HepG2 (cell line): ENCODE measurements at regions not wholly inside any gene's neighbourhood (a gene's known extent, or its start where the extent isn't known, plus 50 kb on each side); places are given as distances from the start of the nearest gene placed in this dataset.

Source experiments
- ATAC-seq: fragments of 200-7000 bp; cut with Tn5 transposase; 3 replicates; pipeline ENCODE4 v1.9.1; 2020; ENCODE audit warnings: mild to moderate bottlenecking, moderate library complexity
- BruUV-seq: library from RNA; stranded (reverse); fragments of 400-500 nt; replicated peaks from 2 replicates; lab custom pipeline; 2021; lab: Mats Ljungman, UMichigan
- CTCF ChIA-PET: fragments of 300-600 bp; formaldehyde crosslinking; extraction: SDS; loops from one replicate; lab custom pipeline; 2021; ENCODE audit warnings: low total read pairs, inconsistent platforms, low intra/inter-chr PET ratio; lab: Yijun Ruan, JAX
- POLR2A ChIA-PET: fragments of 350-600 bp; sonication (Branson Sonifier 250); formaldehyde crosslinking; loops from one replicate; lab custom pipeline; 2020; ENCODE audit warnings: antibody characterized with exemption, inconsistent platforms; lab: Yijun Ruan, JAX
- DNase-seq: peaks from one replicate; pipeline ENCODE4 v3.0.0-alpha.2; 2015; ENCODE audit warnings: low spot score
- FAIRE-seq: peaks from 3 replicates; lab custom pipeline; 2011; peaks lifted over from hg19 to GRCh38; lab: Jason Lieb, UNC
- H2AFZ ChIP-seq: one replicate; pipeline ENCODE4 v1.6.1; 2011; ENCODE audit warnings: low read length, inconsistent platforms
- H3K27ac ChIP-seq: fragments of 300-600 bp; 3 replicates; pipeline ENCODE4 v1.8.0; 2011; ENCODE audit warnings: mixed run types, mild to moderate bottlenecking, mixed read lengths, low read length, inconsistent platforms; ENCODE audit not compliant: insufficient read depth; ENCODE audit errors: extremely low read length
- H3K27me3 ChIP-seq, 2 experiments: fragments of 200-600 bp in 1 of 2; 2 replicates in 1 of 2; 3 replicates in 1 of 2; pipeline versions ENCODE4 v1.6.0 to v1.8.0; 2011; ENCODE audit warnings: low read length in 2 of 2, mild to moderate bottlenecking in 2 of 2, moderate library complexity in 2 of 2, inconsistent platforms in 1 of 2; ENCODE audit not compliant: insufficient read depth in 2 of 2, control insufficient read depth in 1 of 2
- H3K36me3 ChIP-seq, 2 experiments: fragments of 200-600 bp in 1 of 2; replicated peaks in 1 of 2; 2 replicates in 1 of 2; 3 replicates in 1 of 2; pipeline versions ENCODE4 v1.5.1 to v1.8.0; 2011; ENCODE audit warnings: low read length in 2 of 2, inconsistent platforms in 1 of 2; ENCODE audit not compliant: insufficient read depth in 2 of 2, control insufficient read depth in 1 of 2
- H3K4me1 ChIP-seq: 2 replicates; pipeline ENCODE4 v1.5.1; 2012; ENCODE audit warnings: low read length, inconsistent platforms; ENCODE audit not compliant: insufficient read depth
- H3K4me2 ChIP-seq: 2 replicates; pipeline ENCODE4 v1.6.0; 2011; ENCODE audit warnings: low read depth, low read length, inconsistent platforms
- H3K4me3 ChIP-seq, 3 experiments: fragments of 200-600 bp in 1 of 3; sonication (generic), shearing (Covaris generic) in 1 of 3; replicated peaks in 1 of 3; 2 replicates each; pipeline ENCODE4 v1.5.1; 2011 to 2016; ENCODE audit warnings: low read length in 3 of 3, inconsistent platforms in 2 of 3, low read depth in 2 of 3, mild to moderate bottlenecking in 2 of 3, control low read depth in 1 of 3, mixed read lengths in 1 of 3; ENCODE audit not compliant: insufficient read depth in 1 of 3
- H3K79me2 ChIP-seq: one replicate; pipeline ENCODE4 v1.6.1; 2011; ENCODE audit warnings: low read length, inconsistent platforms; ENCODE audit not compliant: insufficient read depth
- H3K9ac ChIP-seq: 2 replicates; pipeline ENCODE4 v1.6.0; 2011; ENCODE audit warnings: mild to moderate bottlenecking, low read depth, low read length, inconsistent platforms; ENCODE audit not compliant: insufficient read depth
- H3K9me3 ChIP-seq: 2 replicates; pipeline ENCODE4 v1.5.1; 2012; ENCODE audit warnings: mild to moderate bottlenecking, low read length
- H4K20me1 ChIP-seq: 2 replicates; pipeline ENCODE4 v1.6.0; 2011; ENCODE audit warnings: inconsistent platforms, mild to moderate bottlenecking, low read length, moderate library complexity; ENCODE audit not compliant: insufficient read depth
- BRD4 ChIP-seq: sonication (generic); formaldehyde crosslinking; IDR thresholded peaks from 2 replicates; pipeline ENCODE4 v1.4.0; 2020; ENCODE audit warnings: missing genetic modification reagents
- CHD2 ChIP-seq: IDR thresholded peaks from 2 replicates; pipeline ENCODE4 v1.6.1; 2011; ENCODE audit warnings: low read depth, low read length, improper control_type of control experiment
- HMGXB4 ChIP-seq, 2 experiments: sonication (generic) in 1 of 2; formaldehyde crosslinking in 1 of 2; IDR thresholded peaks; 2 replicates each; pipeline versions ENCODE4 v1.4.0 to v1.6.1; 2018 to 2020; ENCODE audit warnings: missing genetic modification reagents in 2 of 2, borderline replicate concordance in 1 of 2, low read depth in 1 of 2, mild to moderate bottlenecking in 1 of 2, missing biosample characterization in 1 of 2
- MED1 ChIP-seq: sonication (generic); formaldehyde crosslinking; IDR thresholded peaks from 2 replicates; pipeline ENCODE4 v1.4.0; 2020; ENCODE audit warnings: missing genetic modification reagents
- MTERF4 ChIP-seq: sonication (generic); formaldehyde crosslinking; IDR thresholded peaks from 2 replicates; pipeline ENCODE4 v1.8.0; 2023; ENCODE audit warnings: mild to moderate bottlenecking, missing genetic modification reagents
- NFRKB ChIP-seq: fragments of 450-650 bp; IDR thresholded peaks from 2 replicates; pipeline ENCODE4 v1.6.1; 2017
- UBTF ChIP-seq: sonication (generic); formaldehyde crosslinking; IDR thresholded peaks from 2 replicates; pipeline ENCODE4 v1.4.0; 2020; ENCODE audit warnings: mild to moderate bottlenecking, missing genetic modification reagents
- ZNF17 ChIP-seq: sonication (generic); formaldehyde crosslinking; IDR thresholded peaks from 2 replicates; pipeline ENCODE4 v1.5.0; 2020; ENCODE audit warnings: mild to moderate bottlenecking, missing genetic modification reagents
- ZNF512B ChIP-seq: sonication (generic); formaldehyde crosslinking; IDR thresholded peaks from 2 replicates; pipeline ENCODE4 v1.5.1; 2020; ENCODE audit warnings: missing genetic modification reagents, mild to moderate bottlenecking, borderline replicate concordance
- ZNF644 ChIP-seq: IDR thresholded peaks from 2 replicates; pipeline ENCODE4 v1.6.1; 2016; ENCODE audit warnings: low read depth
- WGBS: methylation state at CpG from one replicate; pipeline ENCODE4 v1.1.6; 2017; ENCODE audit warnings: low lambda C conversion rate; 5-methylcytosine and 5-hydroxymethylcytosine counted together
- in situ Hi-C: cut with HindIII; loops from 2 replicates; pipeline ENCODE4 v1.10.0; 2017; ENCODE audit warnings: low pct_unique_long_range_greater_than_20kb; ENCODE audit not compliant: extremely low pct_ligation_motif_present
- intact Hi-C: fragments of 100-400 bp; cut with micrococcal nuclease; formaldehyde crosslinking; loops from one replicate; pipeline ENCODE4 v1.10.0; 2022; ENCODE audit not compliant: unreplicated experiment

- H3K27me3 ChIP-seq = no peaks in the 10 kb centered on the region
- intact Hi-C loops = loop anchor here (1.0 kb wide), 1 partner anchor 15 kb away; no protein-coding TSS in a partner anchor
- DNase-seq (no peak), FAIRE-seq (no peak), ATAC-seq (no peak)
- no peak overlapping the region for H3K4me3 ChIP-seq
- peaks cover 35% of the 10 kb centered on the region; the same call in 1 of the 2 replicates for H3K9me3 ChIP-seq
- no peak overlapping the region for H3K27ac ChIP-seq
- no peak overlapping the region for H3K9ac ChIP-seq
- in situ Hi-C loops = no loop called here
- 28% methylated on average over 4 of the region's 4 CpGs for WGBS
- TF ChIP-seq BRD4 (CRISPR knock-in tag) = no peak
- TF ChIP-seq CHD2 = no peak
- TF ChIP-seq ZNF512B (CRISPR knock-in tag) = no peak
- no peak for TF ChIP-seq ZNF17
- TF ChIP-seq HMGXB4 (CRISPR knock-in tag; IDR thresholded peaks at IDR 0.05; ENCODE audit: borderline replicate concordance in 1 of 2, low read depth in 1 of 2) = no peak
- TF ChIP-seq NFRKB = no peak
- TF ChIP-seq MTERF4 = no peak
- TF ChIP-seq UBTF (CRISPR knock-in tag) = no peak
- no peak for TF ChIP-seq MED1 (CRISPR knock-in tag)
- no peak for TF ChIP-seq ZNF644 (CRISPR knock-in tag)
- BruUV-seq = no TSS peak
- H3K36me3 ChIP-seq = no peaks in the 10 kb centered on the region
- H3K4me2 ChIP-seq = no peak overlapping the region
- no peak overlapping the region for H2AFZ ChIP-seq
- H4K20me1 ChIP-seq = no peaks in the 10 kb centered on the region
- POLR2A ChIA-PET = no interaction called here
- no peaks in the 10 kb centered on the region for H3K79me2 ChIP-seq
- CTCF ChIA-PET = no interaction called here
- no peaks in the 10 kb centered on the region for H3K4me1 ChIP-seq
These were observed 136.3 kb downstream of the INHBA start for GRCh38 chr7:41566581-41566980.
